Activated CD4-positive, alpha-beta T cell treated with anti-CD3 and anti-CD28 coated beads, Interleukin-2, amount 50 U/mL, for 16 hours (primary cell): ENCODE measurements at regions not wholly inside any gene's neighbourhood (a gene's known extent, or its start where the extent isn't known, plus 50 kb on each side); places are given as distances from the start of the nearest gene placed in this dataset.
"Not testable (repeated sequence)": the region's sequence is repeated elsewhere in the genome, so short reads cannot be mapped to it uniquely, and the experiment has no call there.

Experiments
- DNase-seq: peaks from one replicate; pipeline ENCODE4 v3.0.0-alpha.2; 2020

DNA sequence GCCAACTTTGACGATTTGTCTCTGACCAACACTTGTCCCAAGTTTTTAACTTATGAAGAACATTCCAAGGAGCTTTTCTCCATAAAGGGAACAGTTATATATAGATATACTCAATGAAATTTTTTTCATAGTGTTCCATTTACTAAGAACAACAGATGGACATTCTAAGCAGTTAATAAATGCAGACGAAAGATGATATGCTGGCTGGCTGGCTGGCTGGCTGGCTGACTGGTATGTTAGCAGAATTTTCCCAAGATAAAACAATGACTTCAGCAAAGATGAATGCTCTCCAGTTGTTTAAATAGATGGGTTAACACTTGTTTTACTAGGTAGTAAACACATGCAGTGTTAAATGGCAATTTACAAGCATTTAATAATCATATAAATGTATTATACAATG is 62.2 kb downstream of the SPANXN3 start:
- no peak for DNase-seq

DNA sequence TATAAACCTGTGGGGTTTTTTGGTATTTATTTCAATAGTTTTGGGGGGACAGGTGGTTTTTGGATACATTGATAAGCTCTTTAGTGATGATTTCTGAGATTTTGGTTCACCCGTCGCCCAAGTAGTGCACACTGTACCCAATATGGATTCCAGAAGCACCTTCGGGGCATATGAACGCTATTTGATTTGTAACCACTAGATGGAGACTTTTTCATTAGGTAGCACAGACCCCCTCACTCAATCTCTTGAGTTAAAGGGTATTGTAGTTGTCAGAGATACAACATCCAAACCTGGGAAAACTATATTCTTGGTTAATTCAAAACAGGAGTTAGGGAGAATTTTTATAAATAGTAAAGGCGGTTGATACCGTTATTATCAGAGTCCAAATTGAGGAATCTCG is 79.8 kb downstream of the SPANXN3 start:
- DNase-seq: peak; percentile 2

GRCh38 chrX:143435916-143436315 is 81.4 kb downstream of the SPANXN3 start:
- no peak for DNase-seq

DNA sequence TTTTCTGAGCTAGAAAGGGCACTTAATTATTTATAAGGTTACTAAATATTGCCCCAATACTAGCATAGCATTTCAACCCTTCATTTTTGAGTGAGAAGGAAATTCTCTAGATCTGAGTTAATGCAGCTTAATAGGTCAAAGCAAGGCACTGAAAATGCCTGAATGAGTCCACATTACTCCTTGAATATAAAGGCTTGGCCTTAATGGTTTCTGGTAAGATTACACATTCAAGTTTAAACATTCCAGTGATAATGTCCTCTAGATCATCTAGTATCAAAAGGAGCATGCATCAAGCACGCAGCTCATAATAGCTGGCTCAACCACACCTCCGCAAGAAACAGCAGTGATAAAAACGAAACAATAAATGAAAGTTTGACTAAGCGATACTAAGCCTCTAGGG is 87.5 kb downstream of the SPANXN3 start:
- no peak for DNase-seq

GRCh38 chrX:143429131-143429530 is 88.1 kb downstream of the SPANXN3 start:
- no peak for DNase-seq

DNA sequence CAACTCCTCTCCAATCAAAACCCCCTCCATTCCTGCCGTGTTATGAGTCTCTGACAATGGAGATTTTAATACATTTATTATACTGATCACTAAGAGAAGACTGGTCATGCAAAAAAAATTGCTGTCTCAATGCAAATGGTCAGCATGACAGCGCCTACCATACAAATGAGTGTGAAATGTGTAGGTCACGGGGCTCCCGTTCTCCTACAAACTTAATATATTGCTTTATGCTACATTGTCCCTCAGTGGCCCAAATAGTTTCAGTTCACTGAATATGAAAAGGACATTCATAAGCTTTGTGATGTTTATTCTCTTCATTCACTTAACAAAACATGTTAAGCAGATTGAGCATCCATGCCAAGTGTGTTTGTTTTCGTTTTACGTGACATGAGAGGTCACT is 116.1 kb downstream of the SPANXN3 start:
- DNase-seq: no peak

DNA sequence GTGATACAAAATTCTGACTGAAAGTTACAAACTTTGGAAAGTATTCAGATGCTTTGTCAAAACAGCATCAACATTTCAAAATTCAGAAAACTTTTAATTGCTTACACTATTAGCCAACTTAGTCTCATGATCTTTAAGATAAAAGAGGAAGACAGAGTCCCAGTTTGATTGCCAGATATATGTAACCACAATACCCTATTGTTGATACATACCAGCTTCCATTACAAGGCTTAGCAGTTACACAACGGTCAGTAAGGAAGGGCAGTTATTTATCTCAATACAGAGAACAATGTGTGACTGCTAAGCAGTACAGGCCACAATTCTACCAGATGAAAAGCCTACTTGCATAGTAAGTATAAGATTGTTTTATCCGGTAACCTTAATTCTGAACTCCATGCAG is 138.4 kb downstream of the SPANXN3 start:
- no peak for DNase-seq

DNA sequence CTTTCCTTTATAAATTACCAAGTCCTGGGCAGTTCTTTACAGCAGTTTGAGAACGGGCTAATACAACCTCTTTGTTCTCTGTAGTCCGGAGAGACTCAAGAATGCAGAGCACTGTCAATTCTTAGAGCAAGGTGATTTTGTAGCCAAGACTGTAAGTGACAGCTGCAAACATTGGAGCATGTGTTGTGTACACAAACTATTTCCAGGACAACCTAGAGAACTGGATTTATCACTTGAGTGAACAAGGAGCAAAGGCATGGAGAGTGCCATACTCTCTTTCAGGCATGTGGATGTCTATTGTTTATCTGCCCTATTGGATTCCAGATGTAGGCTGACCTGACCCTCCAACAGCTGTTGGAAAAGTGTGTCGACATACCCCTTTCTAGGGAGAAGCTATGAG is 153.9 kb downstream of the SPANXN3 start:
- no peak for DNase-seq

DNA sequence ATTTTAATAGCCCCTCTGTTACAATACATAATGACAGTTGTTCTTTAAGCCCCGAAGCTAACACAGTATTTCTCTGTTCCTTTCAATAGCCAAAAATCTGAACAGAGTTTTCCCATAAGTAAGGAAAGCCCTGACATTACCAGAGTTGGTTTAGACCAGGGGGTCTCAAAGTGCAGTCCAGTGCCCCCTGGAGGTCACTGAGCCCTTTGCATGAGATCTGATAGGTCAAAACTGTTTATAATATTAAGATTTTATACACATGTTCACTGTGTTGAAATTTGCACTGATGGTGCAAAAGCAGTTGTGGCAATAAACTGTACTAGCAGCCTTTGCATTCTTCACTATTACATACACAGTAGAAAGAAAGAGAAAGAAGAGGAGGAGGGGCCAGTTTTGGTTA is 177.1 kb downstream of the SPANXN3 start:
- no peak for DNase-seq

DNA sequence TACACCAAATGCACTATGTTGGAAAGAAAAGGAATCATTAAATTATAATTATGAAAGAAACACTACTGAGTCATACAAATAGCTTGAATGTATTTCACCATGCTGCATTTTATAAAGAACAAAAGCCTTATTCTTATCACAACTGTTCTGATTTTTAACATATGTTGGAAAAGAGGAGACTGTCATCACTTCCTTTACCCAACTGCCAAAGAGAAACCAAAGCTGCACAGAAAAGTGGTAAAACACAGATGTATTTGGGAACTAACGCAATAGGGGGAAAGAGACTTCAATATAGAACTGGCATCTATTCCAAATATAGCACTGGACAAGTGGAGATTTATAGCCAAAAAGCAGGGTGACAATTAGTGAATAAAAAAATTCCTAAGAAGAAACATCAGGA is 181.0 kb downstream of the SPANXN3 start:
- DNase-seq: no peak

- DNase-seq: no peak
Observed at GRCh38 chrX:143319526-143319925, 197.7 kb downstream of the SPANXN3 start.

GRCh38 chrX:143318857-143319256 is 198.4 kb downstream of the SPANXN3 start:
- DNase-seq: not testable (repeated sequence)

GRCh38 chrX:143306991-143307937 is 210.0 kb downstream of the SPANXN3 start:
- no peak for DNase-seq

GRCh38 chrX:143304518-143304917 is 212.8 kb downstream of the SPANXN3 start:
- DNase-seq: no peak

- no peak for DNase-seq
Observed at GRCh38 chrX:143304025-143304424, 213.2 kb downstream of the SPANXN3 start.

- DNase-seq: no peak
Observed at GRCh38 chrX:143298663-143299241, 218.5 kb downstream of the SPANXN3 start.

DNA sequence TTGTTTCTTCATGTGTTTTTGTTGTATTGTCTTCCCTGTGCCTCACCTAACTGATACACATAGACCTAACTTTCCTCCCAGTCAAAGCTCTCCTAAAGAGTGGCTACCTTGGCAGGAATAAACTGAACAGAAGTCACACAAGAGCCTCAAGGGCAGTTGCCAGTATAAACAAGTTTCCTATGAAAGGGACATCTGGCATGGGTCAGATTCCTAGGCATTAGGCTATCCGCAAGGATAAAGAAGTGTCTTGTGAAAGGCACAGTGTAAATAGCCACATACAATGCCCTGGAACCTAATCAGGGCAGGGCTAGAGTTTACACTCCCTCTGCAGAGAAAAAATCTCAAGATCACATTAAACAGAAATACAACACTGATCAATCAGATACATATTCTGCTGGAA is 220.8 kb downstream of the SPANXN3 start:
- no peak for DNase-seq

- DNase-seq: no peak
Observed at GRCh38 chrX:143287236-143287635, 230.0 kb downstream of the SPANXN3 start.

DNA sequence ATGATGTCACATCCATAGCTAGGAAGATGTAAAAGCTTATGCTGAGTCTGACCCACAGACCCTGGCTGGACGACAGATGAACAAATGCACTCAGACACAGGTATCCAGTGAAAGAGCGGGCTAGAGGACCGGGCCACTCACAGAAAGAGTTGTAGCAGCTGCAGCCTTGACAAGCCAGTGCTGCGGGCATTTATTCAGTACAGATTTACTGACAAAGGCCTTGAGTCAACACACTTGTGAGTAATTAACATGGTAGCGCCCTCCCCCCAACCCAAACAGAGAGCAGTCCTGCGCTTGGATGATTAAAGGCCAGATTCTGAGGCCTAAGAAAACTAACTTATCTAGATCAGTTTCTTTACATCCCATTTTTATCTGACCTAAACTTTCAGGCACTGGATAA is 244.6 kb downstream of the SPANXN4 start:
- DNase-seq: no peak

DNA sequence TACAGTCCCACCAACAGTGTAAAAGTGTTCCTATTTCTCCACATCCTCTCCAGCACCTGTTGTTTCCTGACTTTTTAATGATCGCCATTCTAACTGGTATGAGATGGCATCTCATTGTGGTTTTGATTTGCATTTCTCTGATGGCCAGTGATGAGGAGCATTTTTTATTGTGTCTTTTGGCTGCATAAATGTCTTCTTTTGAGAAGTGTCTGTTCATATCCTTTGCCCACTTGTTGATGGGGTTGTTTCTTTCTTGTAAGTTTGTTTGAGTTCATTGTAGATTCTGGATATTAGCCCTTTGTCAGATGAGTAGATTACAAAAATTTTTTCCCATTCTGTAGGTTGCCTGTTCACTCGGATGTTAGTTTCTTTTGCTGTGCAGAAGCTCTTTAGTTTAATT is 218.9 kb downstream of the SPANXN4 start:
- not testable (repeated sequence) for DNase-seq

DNA sequence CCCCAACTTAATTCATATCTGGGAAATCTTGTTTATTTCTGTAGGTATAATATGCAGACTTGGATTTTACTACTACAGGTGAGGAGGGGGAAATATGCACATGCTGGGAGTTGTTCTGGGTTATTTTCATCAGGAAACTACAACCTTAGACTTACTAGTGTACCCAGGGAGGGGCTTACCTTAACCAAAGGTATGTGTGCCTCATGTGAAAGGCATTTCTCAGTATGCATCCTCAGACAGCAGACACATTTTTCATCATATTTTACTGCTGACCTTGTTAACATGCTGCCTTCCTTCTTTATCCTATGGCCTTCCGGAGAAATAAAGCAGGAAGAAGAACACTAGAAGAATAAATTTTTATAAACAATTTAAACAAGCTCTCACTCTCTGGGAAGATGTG is 214.9 kb downstream of the SPANXN4 start:
- DNase-seq: no peak

- no peak for DNase-seq
Observed at GRCh38 chrX:143231492-143231891, 205.8 kb downstream of the SPANXN4 start.

DNA sequence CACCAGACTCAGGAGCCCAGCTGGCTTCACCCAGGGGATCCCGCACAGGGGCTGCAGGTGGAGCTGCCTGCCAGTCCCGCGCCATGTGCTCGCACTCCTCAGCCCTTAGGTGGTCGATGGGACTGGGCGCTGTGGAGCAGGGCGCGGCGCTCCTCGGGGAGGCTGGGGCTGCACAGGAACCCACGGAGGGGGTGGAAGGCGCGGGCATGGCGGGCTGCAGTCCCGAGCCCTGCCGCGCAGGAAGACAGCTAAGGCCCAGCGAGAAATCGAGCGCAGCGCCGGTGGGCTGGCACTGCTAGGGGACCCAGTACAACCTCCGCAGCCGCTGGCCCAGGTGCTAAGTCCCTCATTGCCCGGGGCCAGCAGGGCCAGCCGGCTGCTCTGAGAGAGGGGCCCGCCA is 202.9 kb downstream of the SPANXN4 start:
- not testable (repeated sequence) for DNase-seq

- DNase-seq: no peak
Observed at GRCh38 chrX:143206966-143207365, 181.2 kb downstream of the SPANXN4 start.

DNA sequence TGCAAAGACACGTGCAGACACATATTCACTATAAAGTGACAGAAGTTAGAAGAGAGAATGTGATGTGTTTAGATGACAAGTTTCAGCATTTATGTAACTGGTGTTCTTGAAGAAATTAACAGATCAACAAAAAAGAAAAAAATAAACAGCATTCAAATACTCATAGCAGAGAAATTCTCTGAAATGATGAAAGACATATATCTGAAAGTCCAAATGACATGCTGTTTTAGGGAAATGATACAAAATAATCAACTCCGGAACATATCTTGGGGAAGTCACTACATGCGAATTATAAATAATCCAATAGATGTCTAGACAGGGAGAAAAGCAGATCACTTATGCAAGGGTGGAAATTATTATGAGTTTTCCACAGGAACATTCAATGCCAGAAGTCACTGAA is 146.0 kb downstream of the SPANXN4 start:
- DNase-seq: no peak
